Liver (tissue), 3 donors: ENCODE measurements at regions not wholly inside any gene's neighbourhood (a gene's known extent, or its start where the extent isn't known, plus 50 kb on each side); places are given as distances from the start of the nearest gene placed in this dataset.

ENCODE experiments used
- EGR1 ChIP-seq, 2 donors: IDR thresholded peaks; 2 replicates each; pipeline ENCODE4 v1.6.1; 2016 to 2018; ENCODE audit warnings: antibody characterized with exemption in 2 of 2, low read depth in 2 of 2
- FOXA1 ChIP-seq: IDR thresholded peaks from 2 replicates; pipeline ENCODE4 v1.6.1; 2016; ENCODE audit warnings: antibody characterized with exemption
- GABPA ChIP-seq, 2 donors: IDR thresholded peaks in 1 of 2; conservative IDR thresholded peaks in 1 of 2; 2 replicates each; pipeline ENCODE4 v1.6.1; 2016; ENCODE audit warnings: antibody characterized with exemption in 2 of 2, mild to moderate bottlenecking in 1 of 2, moderate library complexity in 1 of 2
- TF ChIP-seq, protein P1 (sequence below): fragments of 150-350 bp; IDR thresholded peaks from 2 replicates; pipeline ENCODE4 v1.5.1; 2017; ENCODE audit warnings: improper control_type of control experiment, low read depth, low read length; ENCODE audit not compliant: missing input control
- TF ChIP-seq, protein P2 (sequence below): IDR thresholded peaks from 2 replicates; pipeline ENCODE4 v1.6.1; 2016; ENCODE audit warnings: antibody characterized with exemption
- TF ChIP-seq, protein P3 (sequence below): IDR thresholded peaks from 2 replicates; pipeline ENCODE4 v1.6.1; 2016; ENCODE audit warnings: antibody characterized with exemption
- donor health status: healthy.
- donor health status: healthy.

DNA sequence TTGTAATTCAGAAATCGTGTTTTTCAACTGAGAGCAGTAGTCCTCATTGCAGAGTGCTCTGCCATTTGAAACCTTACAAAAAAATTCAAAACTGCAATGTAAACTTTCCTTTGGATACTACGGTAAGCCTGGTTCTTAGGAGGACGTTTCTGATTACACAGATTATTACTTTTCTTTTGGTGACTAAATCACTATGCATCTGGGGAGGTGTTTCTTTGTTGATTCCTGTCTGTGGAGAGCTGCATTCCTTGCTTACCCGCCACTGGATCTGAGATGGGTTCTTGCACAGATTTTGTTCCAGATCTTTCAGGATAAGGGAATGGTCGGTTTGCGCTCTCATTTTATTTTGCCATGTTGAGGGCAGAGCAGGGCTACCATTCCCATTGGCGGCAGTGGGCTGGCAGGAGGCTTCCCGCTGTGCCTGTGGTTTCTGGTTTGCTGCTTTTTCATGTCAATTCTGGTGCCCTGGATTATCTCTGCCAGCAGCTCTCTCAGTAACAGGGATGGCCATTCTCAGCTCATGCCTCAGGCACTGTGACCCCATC lies 485.1 kb downstream of the GLRX3 start:
- TF ChIP-seq, protein P1, sequence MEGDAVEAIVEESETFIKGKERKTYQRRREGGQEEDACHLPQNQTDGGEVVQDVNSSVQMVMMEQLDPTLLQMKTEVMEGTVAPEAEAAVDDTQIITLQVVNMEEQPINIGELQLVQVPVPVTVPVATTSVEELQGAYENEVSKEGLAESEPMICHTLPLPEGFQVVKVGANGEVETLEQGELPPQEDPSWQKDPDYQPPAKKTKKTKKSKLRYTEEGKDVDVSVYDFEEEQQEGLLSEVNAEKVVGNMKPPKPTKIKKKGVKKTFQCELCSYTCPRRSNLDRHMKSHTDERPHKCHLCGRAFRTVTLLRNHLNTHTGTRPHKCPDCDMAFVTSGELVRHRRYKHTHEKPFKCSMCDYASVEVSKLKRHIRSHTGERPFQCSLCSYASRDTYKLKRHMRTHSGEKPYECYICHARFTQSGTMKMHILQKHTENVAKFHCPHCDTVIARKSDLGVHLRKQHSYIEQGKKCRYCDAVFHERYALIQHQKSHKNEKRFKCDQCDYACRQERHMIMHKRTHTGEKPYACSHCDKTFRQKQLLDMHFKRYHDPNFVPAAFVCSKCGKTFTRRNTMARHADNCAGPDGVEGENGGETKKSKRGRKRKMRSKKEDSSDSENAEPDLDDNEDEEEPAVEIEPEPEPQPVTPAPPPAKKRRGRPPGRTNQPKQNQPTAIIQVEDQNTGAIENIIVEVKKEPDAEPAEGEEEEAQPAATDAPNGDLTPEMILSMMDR, result no peak
- no peak for TF ChIP-seq GABPA (IDR thresholded peaks at IDR 0.05 in 1 of 2, conservative IDR thresholded peaks at IDR 0.05 in 1 of 2)
- TF ChIP-seq, protein P2, sequence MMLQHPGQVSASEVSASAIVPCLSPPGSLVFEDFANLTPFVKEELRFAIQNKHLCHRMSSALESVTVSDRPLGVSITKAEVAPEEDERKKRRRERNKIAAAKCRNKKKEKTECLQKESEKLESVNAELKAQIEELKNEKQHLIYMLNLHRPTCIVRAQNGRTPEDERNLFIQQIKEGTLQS, result no peak
- TF ChIP-seq, protein P3, sequence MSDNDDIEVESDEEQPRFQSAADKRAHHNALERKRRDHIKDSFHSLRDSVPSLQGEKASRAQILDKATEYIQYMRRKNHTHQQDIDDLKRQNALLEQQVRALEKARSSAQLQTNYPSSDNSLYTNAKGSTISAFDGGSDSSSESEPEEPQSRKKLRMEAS, result no peak
- TF ChIP-seq EGR1 (IDR thresholded peaks at IDR 0.05; ENCODE audit: low read depth in 2 of 2), result no peak
- no peak for TF ChIP-seq FOXA1
